GM19468 (cell line): ENCODE measurements at regions not wholly inside any gene's neighbourhood (a gene's known extent, or its start where the extent isn't known, plus 50 kb on each side); places are given as distances from the start of the nearest gene placed in this dataset.

Source experiments
- ATAC-seq: cut with Tn5 transposase; IDR thresholded peaks from one replicate; pipeline ENCODE4 v1.9.1; 2021; ENCODE audit warnings: mild to moderate bottlenecking, moderate library complexity, moderate number of reproducible peaks; ENCODE audit not compliant: unreplicated experiment; ENCODE audit errors: extremely low read depth

DNA sequence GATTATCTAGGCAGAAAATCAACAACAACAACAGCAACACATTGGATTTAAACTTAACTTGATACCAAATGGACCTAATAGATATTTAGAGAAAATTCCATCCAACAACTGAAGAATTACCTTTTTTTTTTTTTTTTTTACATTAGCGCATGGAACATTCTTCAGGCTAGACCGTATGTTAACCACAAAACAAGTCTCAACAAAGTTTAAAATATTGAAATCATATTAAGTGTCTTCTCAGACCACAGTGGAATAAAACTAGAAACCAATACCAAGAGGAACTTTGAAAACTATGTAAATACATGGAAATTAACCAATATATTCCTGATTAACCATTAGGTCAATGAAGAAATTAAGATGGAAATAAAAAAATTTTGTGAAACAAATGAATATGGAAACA lies 315.8 kb downstream of the CSNK1G3 start:
- no peak for ATAC-seq

DNA sequence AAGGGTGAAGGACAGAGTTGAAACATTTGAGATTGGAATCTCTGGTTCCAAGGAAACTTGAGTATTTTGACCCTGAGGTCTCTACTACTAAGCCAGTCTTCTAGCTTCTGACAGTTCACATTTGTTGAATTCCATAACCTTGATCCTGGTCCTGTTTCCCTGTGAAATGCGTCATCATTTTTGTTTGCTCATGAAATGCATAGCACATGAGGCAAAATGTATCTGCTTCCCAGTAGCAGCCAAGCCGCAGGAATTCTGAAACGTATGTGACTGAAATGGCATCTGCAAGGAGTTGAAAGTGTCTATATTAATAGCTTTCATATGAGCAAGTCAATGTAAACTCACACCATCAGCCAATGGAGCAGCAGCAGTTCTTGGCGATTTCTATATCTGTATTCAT lies 307.9 kb downstream of the CSNK1G3 start:
- ATAC-seq, result no peak

DNA sequence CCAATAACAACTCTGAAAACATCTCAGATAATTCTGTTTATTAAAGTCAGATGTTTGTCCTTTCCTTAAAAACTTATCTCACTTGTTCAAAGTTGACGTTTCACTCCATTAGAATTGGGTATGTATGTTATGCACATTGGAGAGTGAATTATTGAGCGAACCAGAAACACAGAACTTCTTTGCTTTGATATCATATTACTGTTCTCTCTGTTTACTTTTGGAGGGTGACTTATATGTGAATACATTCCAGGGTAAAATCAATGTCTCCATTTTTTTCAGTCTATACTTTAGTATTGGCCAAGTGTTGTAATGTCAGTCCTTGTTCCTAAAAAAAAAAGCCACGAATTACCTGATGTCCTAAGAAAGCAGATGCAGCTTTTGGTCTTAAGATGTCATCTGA lies 307.4 kb downstream of the CSNK1G3 start:
- no peak for ATAC-seq

DNA sequence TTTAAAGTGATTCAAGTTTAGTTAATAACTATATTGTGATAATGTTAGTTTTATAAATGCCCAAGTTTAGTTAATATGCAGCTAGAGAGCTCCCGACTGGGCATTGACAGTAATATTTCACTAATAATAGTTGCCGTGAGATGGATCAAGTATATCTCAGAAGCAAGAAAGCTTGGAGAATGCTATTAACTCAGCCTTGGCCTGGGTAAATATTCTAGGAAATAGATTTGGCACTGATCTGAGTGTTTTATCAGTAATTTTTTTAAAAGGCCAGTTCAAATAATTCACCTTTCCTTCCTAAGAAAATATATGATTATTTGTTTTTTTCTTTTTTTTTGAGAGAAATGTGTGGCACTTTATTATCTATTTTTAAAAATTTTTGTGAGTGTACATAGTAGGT lies 305.3 kb downstream of the CSNK1G3 start:
- ATAC-seq, result no peak

DNA sequence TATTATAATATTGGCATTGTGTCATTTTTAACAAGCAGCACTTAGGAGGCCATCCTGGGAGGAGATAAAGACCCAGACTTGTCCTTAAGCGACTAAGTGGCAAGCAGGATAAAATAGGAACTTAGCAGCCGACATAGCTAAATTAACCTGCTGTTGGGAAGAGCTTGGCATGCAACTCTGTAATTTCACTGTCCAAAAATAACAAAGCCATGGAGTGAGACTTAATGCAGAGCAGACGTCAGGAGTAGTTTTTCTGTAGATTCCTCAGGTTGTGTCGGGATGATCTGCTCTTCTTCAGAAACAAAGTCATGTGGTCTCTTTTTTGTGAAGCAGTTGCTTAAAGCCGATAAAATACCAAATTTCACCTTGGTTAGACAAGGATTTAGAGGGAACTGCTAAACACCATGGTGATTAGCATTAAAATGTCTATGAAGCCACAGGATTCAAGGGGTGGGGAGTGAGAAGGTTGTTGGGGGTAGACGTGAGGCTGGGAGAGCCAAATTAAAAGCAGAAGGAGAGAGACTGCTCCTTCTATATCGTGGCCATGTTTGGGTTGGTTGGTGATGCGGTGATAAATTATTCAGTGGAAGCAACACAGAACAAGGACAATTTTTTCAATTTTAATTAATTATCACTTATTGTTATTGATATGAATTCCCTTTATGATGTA lies 303.0 kb downstream of the CSNK1G3 start:
- ATAC-seq, result no peak

DNA sequence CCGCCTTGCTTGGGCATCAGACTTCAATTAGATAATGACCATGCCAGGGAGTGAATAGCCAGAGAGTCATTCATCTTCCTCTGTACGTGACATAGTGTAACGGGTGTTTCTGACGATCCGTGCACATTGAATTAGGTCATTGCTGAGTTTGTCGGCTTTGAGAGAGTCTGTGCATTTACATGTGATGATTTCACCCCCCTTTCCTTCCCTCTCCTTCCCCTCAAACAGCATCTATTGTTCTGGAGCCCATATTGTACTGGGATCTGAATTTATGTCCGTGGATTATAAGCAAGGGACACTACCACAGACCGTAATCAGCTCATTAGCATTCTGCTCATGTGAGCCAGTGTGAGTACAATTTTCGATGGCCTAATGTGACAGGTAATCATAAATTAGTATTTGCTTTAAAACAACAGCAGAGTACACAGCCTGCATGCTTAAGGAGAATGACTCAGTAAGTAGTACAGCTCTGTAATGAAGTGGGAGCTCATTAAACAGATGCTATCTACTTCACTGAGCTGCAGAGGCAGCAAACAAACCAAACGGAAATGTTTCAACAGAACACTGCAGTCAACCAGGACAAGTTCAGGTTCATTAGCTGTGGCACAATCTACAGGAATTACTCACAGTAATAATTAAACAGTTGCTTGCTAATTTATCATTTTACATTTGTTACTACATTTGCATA lies 302.1 kb downstream of the CSNK1G3 start:
- ATAC-seq, result no peak

DNA sequence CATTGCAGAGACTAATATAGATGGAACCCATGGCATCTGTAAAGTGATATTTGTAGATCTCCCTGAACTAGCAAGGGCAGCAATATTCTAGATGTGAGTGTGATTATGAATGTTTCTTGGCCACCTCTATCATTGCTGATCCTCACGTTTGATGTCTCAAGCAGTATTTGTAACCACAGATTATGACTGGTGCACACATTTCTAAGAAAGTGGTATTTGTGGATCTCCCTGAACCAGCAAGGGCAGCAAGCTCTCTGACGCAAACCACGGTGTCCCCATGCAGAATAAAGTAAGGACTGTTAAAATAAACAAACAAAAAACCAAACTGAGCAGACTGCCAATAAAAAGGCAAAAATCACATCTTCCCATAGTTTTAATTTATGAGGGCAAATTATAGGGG lies 301.3 kb downstream of the CSNK1G3 start:
- no peak for ATAC-seq

DNA sequence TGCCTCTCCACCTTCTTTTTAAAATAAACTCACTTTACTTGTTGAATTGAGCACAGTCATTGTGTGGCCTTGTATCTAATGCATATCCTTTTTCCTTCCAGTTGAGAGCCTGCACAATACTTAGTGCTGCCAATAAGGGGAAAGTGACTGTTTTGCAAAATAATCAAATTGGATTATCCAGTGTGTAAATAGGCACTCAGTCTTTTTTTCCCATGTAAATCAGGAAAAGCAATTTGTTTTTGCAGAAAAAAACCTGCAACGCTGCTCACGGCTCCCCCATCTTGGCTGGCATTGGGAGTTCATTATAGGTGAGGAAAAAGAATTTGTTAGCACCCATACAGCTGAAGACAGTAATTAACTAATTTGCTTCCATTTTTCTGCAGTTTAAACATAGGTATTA lies 299.9 kb downstream of the CSNK1G3 start:
- ATAC-seq, result no peak

DNA sequence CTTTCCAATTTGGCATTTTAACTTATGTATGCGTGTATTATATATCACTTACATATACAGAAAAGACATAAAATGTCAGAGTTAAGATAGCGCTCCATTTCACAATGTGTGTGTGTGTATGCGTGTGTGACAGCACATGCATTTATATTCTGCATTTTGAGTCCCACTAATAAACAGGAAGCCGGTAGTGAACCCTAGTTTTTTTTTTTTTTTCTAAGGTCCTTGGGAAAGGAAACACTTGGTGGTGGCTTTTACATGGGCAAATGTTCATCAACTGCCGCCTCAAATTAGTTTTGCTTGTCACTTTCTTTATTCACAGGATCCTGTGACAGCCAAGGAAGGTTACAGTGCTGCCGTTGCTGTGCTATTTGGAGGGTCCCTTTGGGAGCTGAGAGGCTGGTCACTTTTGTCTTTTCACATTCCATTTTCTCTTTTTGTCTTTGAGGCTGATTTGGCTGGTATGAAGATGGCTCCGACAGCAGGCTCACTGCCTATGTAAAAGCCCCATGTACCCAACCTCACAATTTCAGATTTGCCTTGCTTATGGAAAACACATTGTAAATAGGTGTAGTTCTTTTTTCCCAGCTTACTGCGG lies 298.9 kb downstream of the CSNK1G3 start:
- no peak for ATAC-seq

DNA sequence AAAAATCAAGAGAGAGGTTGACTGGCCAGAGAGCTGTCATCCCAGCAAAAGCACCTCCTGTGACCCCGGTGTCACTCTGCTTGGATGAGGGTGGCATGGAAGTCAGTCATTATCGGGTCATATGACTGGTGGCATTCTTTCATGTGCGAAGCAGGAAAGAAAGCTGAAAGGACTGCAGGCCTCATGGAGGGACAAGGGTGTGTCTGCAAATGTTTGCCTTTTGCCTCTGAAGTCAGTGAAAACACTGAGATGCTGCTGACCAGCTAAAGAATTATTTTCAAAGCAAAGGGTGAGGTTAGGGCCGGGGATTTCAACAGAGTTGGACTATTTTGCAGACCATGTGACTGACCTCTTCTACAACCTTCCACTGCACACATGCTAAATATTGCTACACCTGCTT lies 298.3 kb downstream of the CSNK1G3 start:
- no peak for ATAC-seq

DNA sequence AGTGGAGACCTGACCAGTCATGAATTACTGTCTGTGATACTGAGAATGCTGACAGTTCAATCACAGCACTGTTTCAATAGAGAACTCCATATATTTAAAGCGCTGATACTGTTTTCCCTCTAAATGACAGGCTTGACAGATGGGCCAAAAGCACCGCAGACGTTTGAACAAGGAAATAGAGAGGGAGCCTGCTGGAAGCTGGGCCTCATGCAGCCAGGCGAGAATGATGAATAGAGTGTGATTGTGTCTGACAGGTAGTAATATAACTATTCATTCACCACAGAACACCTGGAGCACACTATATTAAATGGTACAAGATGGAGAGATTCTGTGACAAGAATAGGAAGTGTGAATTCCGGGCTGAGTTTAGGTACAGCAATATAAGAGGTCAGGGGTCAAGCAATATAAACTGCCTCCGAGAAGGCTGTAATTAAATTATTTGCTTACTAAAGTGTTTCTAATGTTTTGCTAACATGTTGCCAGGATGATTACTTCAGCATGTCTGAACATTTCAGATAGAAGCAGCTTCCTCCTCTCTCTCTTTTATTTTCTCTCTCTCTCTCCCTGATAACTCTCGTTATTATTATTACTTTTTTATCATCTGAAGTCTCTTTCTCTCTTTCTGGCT lies 297.7 kb downstream of the CSNK1G3 start:
- ATAC-seq, result no peak

DNA sequence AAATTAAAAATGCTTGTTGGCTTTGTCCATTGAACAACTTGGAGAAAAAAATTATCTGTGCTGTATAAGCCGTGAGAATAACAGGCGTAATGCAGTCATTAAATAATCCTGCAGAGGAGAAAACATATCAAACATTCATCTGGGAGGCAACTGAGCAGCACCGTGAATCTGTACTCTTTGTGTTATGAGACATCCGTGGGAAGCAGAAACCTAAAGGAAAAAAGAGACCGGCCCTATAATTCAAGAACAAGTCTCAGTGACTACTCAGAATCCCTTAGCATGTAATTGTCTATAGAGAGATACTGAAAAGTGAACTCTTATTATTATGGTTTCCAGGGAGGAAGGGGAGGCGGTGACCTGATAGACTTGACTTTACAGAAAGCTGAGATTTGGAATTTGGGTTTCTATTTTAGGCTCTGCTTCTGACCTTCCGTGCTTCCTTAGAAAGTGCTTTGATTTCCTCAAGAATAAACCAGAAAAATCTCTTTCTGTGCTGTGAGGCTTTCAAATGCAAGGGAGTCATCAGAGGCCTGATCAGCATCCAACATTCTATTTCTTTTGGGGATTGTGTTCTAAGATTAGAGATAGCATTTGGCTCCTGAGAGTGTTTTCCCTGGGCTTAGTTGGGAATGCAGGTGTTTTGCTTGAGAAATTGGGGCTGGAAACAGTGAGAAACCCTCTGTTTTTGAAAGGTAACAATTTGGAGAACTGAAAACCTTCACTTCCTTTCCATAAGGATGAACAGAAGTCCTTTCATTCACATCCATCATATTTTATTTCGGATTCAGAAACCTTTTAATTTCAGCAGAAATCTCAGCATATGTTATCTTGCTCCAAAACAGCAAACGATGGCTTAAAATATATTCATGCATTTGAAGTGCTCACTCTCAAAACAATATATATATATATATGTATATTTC lies 296.7 kb downstream of the CSNK1G3 start:
- no peak for ATAC-seq

DNA sequence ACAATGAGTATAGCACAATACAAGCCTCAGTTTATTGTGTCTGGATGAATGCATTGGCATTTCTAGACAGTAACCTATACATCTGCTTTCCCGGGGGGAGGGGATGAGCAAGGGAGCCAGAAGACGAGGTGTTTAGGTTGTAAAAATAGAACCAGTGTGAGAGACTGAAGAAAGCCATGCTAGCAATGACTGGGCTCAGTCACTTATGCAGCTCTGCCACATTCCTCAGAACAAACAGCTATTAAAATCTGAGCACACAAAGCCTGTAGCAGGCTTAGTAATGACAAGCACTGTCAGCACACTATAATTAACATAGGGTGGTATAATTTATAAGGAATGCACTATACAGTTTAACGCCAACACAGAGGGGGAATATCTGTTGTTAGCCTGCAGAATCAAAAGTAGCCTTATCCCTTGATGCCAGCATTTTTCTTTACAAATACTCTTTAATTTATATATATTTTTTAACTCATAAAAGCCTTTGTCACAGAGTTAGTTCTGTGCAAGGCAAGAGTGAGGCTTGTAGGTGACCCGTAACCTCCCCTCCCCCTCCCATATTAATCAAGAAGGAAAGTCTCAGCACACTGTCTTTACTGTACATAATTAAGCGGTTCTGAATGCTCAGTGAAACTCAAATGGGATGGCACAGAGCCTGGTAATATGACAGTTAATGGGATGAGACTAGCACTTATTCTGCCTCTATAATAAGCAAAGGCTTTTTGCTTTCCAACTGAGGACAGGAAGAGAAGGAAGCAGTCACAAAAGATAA lies 295.4 kb downstream of the CSNK1G3 start:
- ATAC-seq, result no peak

DNA sequence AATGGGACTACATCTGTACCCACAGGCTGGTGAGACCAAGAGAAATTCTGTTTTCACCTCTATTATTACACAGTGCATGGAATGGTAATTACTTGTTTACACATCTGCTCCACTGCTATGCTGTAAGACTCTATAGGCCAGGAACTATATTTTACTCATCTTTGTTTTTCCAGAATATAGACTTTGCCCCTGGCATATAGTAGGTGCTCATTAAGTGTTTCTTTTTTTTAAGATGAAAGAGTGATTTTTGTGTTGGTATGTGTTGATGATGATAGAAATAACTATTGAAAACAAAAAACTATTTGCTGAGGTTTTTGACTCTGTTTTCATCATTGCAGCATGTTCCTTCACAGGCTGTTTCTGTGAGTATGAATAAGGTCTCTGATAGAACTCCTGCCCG lies 294.7 kb downstream of the CSNK1G3 start:
- ATAC-seq, result no peak

DNA sequence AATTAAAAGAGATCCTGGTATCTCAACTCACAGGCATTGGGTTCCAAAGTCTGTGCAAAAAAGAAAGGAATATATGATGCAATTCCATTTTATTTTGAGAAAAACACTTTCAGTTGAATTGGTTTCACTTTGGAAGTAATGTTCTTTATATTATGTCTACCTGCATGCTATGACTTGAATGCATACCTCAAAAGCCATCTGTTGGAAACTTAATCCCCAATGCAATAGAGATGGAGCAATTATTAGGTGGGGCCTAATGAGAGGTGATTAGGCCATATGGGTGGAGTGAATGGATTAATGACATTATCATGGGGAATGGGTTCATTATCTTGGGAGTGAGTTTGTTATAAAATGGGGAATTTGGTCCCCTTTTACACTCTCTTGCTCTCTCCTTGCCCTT lies 293.3 kb downstream of the CSNK1G3 start:
- no peak for ATAC-seq

DNA sequence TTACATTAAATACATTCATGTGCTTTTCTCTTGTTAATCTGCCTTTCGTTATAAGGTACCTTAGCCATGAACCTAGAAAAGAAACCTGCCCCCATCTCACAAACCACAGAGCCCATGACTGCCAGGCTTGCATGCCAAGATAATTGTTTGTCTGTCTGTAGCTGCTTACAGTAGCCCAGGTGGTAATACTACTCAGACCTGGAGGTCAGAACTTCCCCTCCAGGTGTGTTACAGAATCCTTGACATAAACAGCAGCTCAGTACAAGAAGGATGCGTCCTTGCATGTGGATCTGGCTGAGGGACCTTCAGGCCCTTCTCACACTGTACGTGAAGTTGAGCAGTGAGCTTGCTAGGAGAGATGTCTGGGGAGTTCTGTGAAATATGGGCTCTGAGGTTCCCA lies 291.4 kb downstream of the CSNK1G3 start:
- ATAC-seq, result no peak

DNA sequence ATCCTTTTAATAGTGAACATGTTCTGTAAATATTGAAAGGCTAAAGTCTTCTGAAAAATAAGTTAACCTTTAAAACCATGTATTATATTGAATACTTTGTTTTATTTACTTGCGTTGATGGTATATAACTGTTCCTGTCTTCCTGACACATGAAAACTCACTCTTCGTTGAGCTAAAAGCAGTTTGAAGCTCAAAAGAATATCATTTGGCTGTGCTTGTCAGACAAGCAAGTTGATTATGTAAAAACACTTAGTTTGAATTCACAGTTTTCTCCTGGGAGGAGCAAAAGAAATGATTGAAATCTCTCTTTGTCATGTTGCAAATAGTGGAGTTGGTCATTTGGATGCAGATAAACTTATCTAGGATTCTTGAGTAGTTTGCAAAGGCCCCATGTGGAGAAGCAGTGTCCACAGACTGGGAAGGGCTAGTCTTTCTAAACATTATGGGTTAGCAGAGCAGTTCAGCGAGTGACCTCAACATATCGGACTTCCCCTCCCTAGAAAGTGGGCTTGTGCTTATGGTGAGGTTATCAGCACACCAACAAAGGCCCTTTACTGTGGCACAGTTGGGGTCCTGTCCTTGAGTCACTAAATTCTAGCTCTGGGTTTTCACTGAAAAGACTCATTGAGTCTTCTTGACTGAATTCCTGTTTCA lies 290.4 kb downstream of the CSNK1G3 start:
- ATAC-seq, result no peak

DNA sequence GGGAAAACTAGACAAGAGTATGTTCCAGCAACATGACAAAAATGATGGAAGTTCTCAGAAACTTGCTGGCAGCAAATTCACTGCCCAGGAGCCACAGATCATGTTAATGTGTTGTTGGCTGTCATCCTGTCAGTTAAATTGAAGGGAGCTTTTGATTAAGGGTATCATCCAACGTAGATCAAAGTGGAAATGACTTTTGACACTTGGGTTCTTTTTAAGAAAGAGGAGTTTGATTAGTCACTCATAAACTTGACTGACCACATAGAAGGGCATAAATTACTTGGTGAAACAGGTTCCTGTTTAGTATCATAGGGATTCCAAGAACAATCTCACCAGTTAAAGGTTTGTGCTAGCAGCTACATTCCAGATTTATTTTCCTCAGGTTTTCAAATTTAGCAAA lies 288.7 kb downstream of the CSNK1G3 start:
- no peak for ATAC-seq

DNA sequence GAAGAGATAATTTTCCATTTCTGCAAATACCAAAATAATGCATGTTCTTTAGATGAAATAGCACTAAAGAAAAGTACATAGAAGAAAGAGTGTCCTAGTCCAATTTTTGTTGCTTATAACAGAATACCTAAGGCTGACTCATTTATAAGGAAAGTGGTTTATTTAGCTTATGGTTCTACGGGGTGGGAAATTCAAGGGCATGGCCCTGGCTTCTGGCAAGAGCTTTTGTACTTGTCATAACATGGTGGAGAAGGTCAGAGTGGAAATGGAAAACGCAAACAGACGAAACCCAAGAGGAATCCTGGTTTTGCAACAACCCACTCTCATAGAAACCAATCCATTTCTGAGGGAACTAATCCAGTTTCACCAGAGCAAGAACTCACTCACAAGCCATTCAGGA lies 283.7 kb downstream of the CSNK1G3 start:
- no peak for ATAC-seq
